SU-DHL-6 (cell line): ENCODE measurements at regions not wholly inside any gene's neighbourhood (a gene's known extent, or its start where the extent isn't known, plus 50 kb on each side); places are given as distances from the start of the nearest gene placed in this dataset.

Experiments used
- H2AFZ ChIP-seq: fragments of 200-600 bp; sonication (generic); 2 replicates; pipeline ENCODE4 v1.6.1; 2014; ENCODE audit warnings: low read depth, mild to moderate bottlenecking, moderate library complexity, mixed read lengths, antibody characterized with exemption, low read length; ENCODE audit not compliant: severe bottlenecking
- H3F3A ChIP-seq: fragments of 200-600 bp; shearing (Covaris generic); 2 replicates; pipeline ENCODE4 v1.6.0; 2016; ENCODE audit warnings: antibody characterized with exemption, mild to moderate bottlenecking; ENCODE audit not compliant: insufficient read depth
- H3K27ac ChIP-seq: fragments of 200-600 bp; sonication (generic); 2 replicates; pipeline ENCODE4 v1.5.1; 2016; ENCODE audit warnings: low read depth, mild to moderate bottlenecking, low read length, moderate library complexity, mixed read lengths
- H3K27me3 ChIP-seq: fragments of 200-600 bp; sonication (generic), shearing (Covaris generic); 2 replicates; pipeline ENCODE4 v1.6.0; 2014; ENCODE audit warnings: mild to moderate bottlenecking, low read length
- H3K36me3 ChIP-seq: fragments of 200-600 bp; sonication (generic); 2 replicates; pipeline ENCODE4 v1.6.1; 2014; ENCODE audit warnings: mild to moderate bottlenecking, low read length, mixed read lengths
- H3K4me2 ChIP-seq: fragments of 300-600, 200-600 bp; shearing (Covaris generic), sonication (generic); 2 replicates; pipeline ENCODE4 v1.6.0; 2014; ENCODE audit warnings: low read length, low read depth, mild to moderate bottlenecking; ENCODE audit not compliant: poor library complexity, severe bottlenecking
- H3K4me3 ChIP-seq: fragments of 200-600 bp; sonication (generic); 2 replicates; pipeline ENCODE4 v1.5.1; 2014; ENCODE audit warnings: antibody characterized with exemption, low read length, mild to moderate bottlenecking, mixed read lengths; ENCODE audit not compliant: insufficient read depth, poor library complexity, severe bottlenecking
- H3K79me2 ChIP-seq: fragments of 200-600 bp; sonication (generic); 2 replicates; pipeline ENCODE4 v1.6.1; 2014; ENCODE audit warnings: mild to moderate bottlenecking, low read length, moderate library complexity; ENCODE audit not compliant: insufficient read depth
- H3K9ac ChIP-seq: fragments of 200-600 bp; sonication (generic); 2 replicates; pipeline ENCODE4 v1.7.0; 2014; ENCODE audit warnings: mild to moderate bottlenecking, low read length
- H3K9me2 ChIP-seq: fragments of 200-600 bp; sonication (generic); replicated peaks from 2 replicates; pipeline ENCODE4 v1.6.1; 2014; ENCODE audit warnings: low read length; ENCODE audit not compliant: insufficient read depth
- H3K9me3 ChIP-seq: fragments of 200-600 bp; sonication (generic); 2 replicates; pipeline ENCODE4 v1.6.1; 2014; ENCODE audit warnings: low read length, mixed read lengths; ENCODE audit not compliant: insufficient read depth
- H4K20me1 ChIP-seq: fragments of 200-600 bp; sonication (generic); 2 replicates; pipeline ENCODE4 v1.6.1; 2014; ENCODE audit warnings: low read depth, mild to moderate bottlenecking, antibody characterized with exemption, low read length, moderate library complexity, mixed read lengths
- EZH2phosphoT487 ChIP-seq: fragments of 200-600 bp; sonication (generic), shearing (Covaris generic); conservative IDR thresholded peaks from 2 replicates; pipeline ENCODE4 v1.6.1; 2018; ENCODE audit warnings: mild to moderate bottlenecking, antibody characterized with exemption, low read length, moderate library complexity, mixed read lengths
- TF ChIP-seq, protein P1 (sequence below): fragments of 200-600 bp; sonication (generic); IDR thresholded peaks from one replicate; pipeline ENCODE4 v1.5.1; 2017; ENCODE audit warnings: antibody characterized with exemption, mild to moderate bottlenecking, low read length, moderate library complexity; ENCODE audit not compliant: insufficient read depth, poor library complexity, severe bottlenecking

- Histone ChIP-seq H3K36me3 (no peaks in the 10 kb centered on the region), H3K27ac (no peak overlapping the region), H3K27me3 (no peaks in the 10 kb centered on the region), H3F3A (no peaks in the 10 kb centered on the region), H3K9me3 (no peaks in the 10 kb centered on the region), H3K9me2 (no peaks in the 10 kb centered on the region), H3K4me3 (no peak overlapping the region), H3K4me2 (no peak overlapping the region), H3K9ac (no peak overlapping the region), H3K79me2 (no peaks in the 10 kb centered on the region), H2AFZ (no peak overlapping the region), H4K20me1 (no peaks in the 10 kb centered on the region)
- TF ChIP-seq, protein P1, sequence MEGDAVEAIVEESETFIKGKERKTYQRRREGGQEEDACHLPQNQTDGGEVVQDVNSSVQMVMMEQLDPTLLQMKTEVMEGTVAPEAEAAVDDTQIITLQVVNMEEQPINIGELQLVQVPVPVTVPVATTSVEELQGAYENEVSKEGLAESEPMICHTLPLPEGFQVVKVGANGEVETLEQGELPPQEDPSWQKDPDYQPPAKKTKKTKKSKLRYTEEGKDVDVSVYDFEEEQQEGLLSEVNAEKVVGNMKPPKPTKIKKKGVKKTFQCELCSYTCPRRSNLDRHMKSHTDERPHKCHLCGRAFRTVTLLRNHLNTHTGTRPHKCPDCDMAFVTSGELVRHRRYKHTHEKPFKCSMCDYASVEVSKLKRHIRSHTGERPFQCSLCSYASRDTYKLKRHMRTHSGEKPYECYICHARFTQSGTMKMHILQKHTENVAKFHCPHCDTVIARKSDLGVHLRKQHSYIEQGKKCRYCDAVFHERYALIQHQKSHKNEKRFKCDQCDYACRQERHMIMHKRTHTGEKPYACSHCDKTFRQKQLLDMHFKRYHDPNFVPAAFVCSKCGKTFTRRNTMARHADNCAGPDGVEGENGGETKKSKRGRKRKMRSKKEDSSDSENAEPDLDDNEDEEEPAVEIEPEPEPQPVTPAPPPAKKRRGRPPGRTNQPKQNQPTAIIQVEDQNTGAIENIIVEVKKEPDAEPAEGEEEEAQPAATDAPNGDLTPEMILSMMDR, result no peak
- TF ChIP-seq EZH2phosphoT487, result no peak
Measured at GRCh38 chr17:27072885-27073284, 221.0 kb upstream of the WSB1 start.

GRCh38 chr17:27076814-27077213 is 217.1 kb upstream of the WSB1 start:
- Histone ChIP-seq H3K27me3 (no peaks in the 10 kb centered on the region), H4K20me1 (no peaks in the 10 kb centered on the region), H3K4me3 (no peak overlapping the region), H3K27ac (no peak overlapping the region), H3K79me2 (no peaks in the 10 kb centered on the region), H3K4me2 (no peak overlapping the region), H3K9ac (no peak overlapping the region), H3F3A (no peaks in the 10 kb centered on the region), H2AFZ (no peak overlapping the region), H3K9me2 (no peaks in the 10 kb centered on the region), H3K9me3 (no peaks in the 10 kb centered on the region), H3K36me3 (no peaks in the 10 kb centered on the region)
- TF ChIP-seq, protein P1, result no peak
- no peak for TF ChIP-seq EZH2phosphoT487

DNA sequence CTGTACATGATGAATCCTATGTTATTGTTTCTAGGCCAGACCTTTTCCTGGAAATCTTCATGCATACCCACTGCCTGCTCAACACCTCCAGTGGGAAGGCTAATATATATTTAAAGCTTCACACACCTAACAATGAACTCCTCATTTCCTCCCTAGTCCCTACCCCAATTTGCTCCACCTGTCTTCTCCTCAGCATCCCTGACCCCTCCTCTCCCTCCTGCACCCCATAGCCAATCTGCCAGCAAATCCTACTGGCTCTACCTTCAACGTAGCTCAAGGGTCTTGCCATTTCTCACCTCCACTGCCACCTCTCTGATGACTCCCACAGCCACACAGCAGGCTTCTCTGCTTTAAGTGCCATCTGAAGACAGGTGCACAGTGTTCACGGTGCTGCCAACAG is 215.6 kb upstream of the WSB1 start:
- H3K36me3 ChIP-seq, result no peaks in the 10 kb centered on the region
- H3F3A ChIP-seq, result no peaks in the 10 kb centered on the region
- H3K79me2 ChIP-seq, result no peaks in the 10 kb centered on the region
- H3K4me3 ChIP-seq, result no peak overlapping the region
- no peaks in the 10 kb centered on the region for H3K9me3 ChIP-seq
- H2AFZ ChIP-seq, result no peak overlapping the region
- H3K27me3 ChIP-seq, result no peaks in the 10 kb centered on the region
- no peaks in the 10 kb centered on the region for H4K20me1 ChIP-seq
- no peak for TF ChIP-seq EZH2phosphoT487
- TF ChIP-seq, protein P1, result no peak
- no peak overlapping the region for H3K27ac ChIP-seq
- no peak overlapping the region for H3K4me2 ChIP-seq
- H3K9ac ChIP-seq, result no peak overlapping the region
- H3K9me2 ChIP-seq, result no peaks in the 10 kb centered on the region
